ENCODE measurements at regions not wholly inside any gene's neighbourhood (a gene's known extent, or its start where the extent isn't known, plus 50 kb on each side); places are given as distances from the start of the nearest gene placed in this dataset.

DNA sequence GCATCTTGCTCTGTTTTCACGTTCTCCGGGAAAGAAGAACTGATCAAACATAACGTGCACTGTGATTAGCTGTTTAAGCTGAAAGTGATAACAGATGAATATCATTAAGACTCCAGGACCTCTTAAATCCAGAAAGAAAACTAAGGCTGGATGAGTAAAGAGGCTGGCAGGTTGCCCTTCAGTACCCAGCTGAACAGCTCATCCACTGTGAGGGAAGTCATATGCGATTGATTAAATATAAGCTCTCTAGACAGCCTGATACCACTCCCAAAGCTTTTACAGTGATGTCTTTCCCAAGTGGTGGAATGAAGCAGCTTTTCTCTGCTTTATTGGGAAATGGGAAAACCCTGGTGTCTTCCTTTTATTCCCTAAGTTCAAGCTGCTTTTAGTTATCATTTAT, 116.9 kb downstream of the EFNB2 start:
- no peaks in the 10 kb centered on the region for H3K27me3 ChIP-seq (replicated peaks; ENCODE audit: control insufficient read depth, insufficient read depth, low read length)
- DNase-seq (ENCODE audit: extremely low read depth, insufficient read length): no peak
- TF ChIP-seq, protein P1, sequence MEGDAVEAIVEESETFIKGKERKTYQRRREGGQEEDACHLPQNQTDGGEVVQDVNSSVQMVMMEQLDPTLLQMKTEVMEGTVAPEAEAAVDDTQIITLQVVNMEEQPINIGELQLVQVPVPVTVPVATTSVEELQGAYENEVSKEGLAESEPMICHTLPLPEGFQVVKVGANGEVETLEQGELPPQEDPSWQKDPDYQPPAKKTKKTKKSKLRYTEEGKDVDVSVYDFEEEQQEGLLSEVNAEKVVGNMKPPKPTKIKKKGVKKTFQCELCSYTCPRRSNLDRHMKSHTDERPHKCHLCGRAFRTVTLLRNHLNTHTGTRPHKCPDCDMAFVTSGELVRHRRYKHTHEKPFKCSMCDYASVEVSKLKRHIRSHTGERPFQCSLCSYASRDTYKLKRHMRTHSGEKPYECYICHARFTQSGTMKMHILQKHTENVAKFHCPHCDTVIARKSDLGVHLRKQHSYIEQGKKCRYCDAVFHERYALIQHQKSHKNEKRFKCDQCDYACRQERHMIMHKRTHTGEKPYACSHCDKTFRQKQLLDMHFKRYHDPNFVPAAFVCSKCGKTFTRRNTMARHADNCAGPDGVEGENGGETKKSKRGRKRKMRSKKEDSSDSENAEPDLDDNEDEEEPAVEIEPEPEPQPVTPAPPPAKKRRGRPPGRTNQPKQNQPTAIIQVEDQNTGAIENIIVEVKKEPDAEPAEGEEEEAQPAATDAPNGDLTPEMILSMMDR (IDR thresholded peaks at IDR 0.05; ENCODE audit: insufficient read depth, low read length, poor library complexity, severe bottlenecking): no peak
- H3K36me3 ChIP-seq (ENCODE audit: control insufficient read depth, insufficient read depth, low read length): no peaks in the 10 kb centered on the region
- no peak overlapping the region for H3K4me3 ChIP-seq (replicated peaks; ENCODE audit: low read depth, low read length)

DNA sequence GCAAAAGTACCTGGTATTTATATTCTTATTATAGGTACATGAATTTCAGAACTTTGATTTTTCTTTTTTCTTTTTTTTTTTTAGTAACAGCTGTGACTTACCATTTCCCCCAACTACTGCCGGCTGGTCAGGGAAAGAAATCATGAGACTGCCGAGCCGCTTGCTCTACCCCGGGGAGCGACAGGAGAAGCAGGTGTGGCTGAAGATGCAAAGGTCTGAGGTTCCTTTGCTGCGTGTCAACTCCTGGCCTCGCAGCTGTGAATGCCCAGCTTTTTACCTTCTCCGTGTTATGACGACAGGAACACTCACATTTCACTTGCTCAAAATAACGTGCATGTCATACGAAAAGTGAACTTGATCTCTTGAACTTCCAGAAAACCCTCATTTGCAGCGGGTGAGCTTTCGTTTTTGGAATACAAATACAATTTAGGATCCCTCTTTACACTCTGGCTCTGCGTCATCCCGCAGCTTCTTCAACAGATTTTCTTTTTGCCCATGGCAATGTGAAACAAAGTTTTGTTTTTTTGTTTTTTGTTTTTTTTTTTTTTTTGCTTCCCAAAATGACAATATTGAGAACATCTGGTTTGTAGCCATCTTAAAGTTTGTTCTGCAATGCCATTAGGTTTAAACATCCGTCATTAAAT, 117.9 kb downstream of the EFNB2 start:
- TF ChIP-seq, protein P1 (IDR thresholded peaks at IDR 0.05; ENCODE audit: insufficient read depth, low read length, poor library complexity, severe bottlenecking): no peak
- DNase-seq (ENCODE audit: extremely low read depth, insufficient read length): no peak
- Histone ChIP-seq H3K27me3 (replicated peaks; ENCODE audit: control insufficient read depth, insufficient read depth, low read length) (no peaks in the 10 kb centered on the region), H3K36me3 (ENCODE audit: control insufficient read depth, insufficient read depth, low read length) (no peaks in the 10 kb centered on the region), H3K4me3 (replicated peaks; ENCODE audit: low read depth, low read length) (no peak overlapping the region)

DNA sequence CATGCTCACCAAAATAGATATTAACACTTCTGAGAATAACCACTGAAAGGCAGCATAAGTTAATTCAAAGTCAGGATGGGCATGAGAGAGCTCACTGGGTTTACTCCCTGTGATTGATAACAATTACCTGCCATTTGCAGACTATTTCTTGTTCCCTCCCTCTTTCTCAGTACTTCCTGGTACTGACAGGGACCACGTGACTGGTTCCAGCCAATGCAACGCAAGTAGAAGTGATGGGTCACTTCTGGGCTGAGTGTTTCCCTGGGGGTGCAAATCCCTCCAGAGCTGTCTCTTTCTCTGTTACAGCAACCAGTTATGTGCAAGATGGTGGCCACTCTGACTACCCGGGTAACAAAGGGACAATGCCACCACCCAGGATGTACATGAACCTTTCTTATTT, 118.8 kb downstream of the EFNB2 start:
- no peak for DNase-seq (ENCODE audit: extremely low read depth, insufficient read length)

DNA sequence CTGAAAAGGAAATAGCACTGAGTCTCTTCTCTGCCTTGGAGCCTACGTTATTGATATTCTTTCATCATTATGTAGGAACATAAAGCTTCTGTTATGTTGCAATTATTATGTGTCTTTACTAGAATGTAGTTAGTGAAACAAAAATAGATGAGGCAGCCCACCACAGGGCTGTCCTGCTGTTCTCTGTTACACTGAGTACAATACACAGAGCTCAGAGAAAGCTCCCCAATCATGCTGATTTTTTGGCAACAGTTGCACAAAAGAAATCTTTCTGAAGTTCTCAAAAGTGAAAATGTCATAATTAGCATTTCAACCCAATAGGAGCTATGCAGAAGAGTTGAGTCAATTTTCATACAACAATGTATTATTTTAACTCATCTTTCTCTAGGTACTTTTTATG, 119.5 kb downstream of the EFNB2 start:
- no peaks in the 10 kb centered on the region for H3K27me3 ChIP-seq (replicated peaks; ENCODE audit: control insufficient read depth, insufficient read depth, low read length)
- DNase-seq (ENCODE audit: extremely low read depth, insufficient read length): no peak
- TF ChIP-seq, protein P1 (IDR thresholded peaks at IDR 0.05; ENCODE audit: insufficient read depth, low read length, poor library complexity, severe bottlenecking): no peak

More for the DNA sequence above, 118.8 kb downstream of the EFNB2 start:
- no peak overlapping the region for H3K4me3 ChIP-seq (replicated peaks; ENCODE audit: low read depth, low read length)
- H3K27me3 ChIP-seq (replicated peaks; ENCODE audit: control insufficient read depth, insufficient read depth, low read length): no peaks in the 10 kb centered on the region
- TF ChIP-seq, protein P1 (IDR thresholded peaks at IDR 0.05; ENCODE audit: insufficient read depth, low read length, poor library complexity, severe bottlenecking): no peak
- no peaks in the 10 kb centered on the region for H3K36me3 ChIP-seq (ENCODE audit: control insufficient read depth, insufficient read depth, low read length)

DNA sequence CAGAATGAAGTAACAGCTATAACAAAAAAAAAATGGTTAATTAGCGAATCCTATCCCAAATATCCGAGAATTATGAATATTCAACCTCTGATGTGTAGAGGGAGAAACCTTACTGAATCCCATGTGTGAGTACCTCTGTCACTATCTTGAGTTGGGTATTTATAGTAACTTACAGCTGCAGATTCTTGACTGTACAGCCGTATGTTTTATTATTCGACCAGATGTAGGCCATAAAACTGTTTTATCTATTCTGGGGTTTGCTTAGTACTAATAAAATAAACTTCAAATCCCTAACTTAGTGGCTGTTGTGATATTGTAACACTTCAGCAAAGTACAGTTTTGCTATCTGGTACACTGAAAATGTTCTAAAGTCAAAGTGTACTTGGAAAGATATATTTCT, 120.0 kb downstream of the EFNB2 start:
- no peaks in the 10 kb centered on the region for H3K27me3 ChIP-seq (replicated peaks; ENCODE audit: control insufficient read depth, insufficient read depth, low read length)
- H3K4me3 ChIP-seq (replicated peaks; ENCODE audit: low read depth, low read length): no peak overlapping the region
- TF ChIP-seq, protein P1 (IDR thresholded peaks at IDR 0.05; ENCODE audit: insufficient read depth, low read length, poor library complexity, severe bottlenecking): no peak

More for the DNA sequence above, 119.5 kb downstream of the EFNB2 start:
- no peaks in the 10 kb centered on the region for H3K36me3 ChIP-seq (ENCODE audit: control insufficient read depth, insufficient read depth, low read length)
- H3K4me3 ChIP-seq (replicated peaks; ENCODE audit: low read depth, low read length): no peak overlapping the region

DNA sequence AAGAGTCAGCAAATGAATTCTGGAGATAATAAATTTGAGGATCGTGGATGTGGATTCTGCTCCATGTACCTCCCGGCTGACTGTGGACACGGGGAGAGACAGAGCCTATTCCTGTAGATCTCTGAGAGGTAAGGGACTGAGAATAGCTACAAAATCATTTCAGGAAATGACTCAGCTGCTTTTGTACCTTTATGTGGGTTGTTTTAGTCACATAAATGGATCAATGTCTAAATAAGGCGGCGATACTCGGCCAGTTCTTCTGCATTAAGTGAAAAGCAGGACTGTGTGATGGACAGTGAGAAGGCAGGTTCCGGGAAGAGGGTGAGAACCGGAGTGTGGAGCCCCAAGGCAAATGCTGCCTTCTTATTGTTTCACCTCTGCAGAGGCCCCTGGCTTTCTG, 128.1 kb downstream of the EFNB2 start:
- H3K4me3 ChIP-seq (replicated peaks; ENCODE audit: low read depth, low read length): no peak overlapping the region
- TF ChIP-seq, protein P1 (IDR thresholded peaks at IDR 0.05; ENCODE audit: insufficient read depth, low read length, poor library complexity, severe bottlenecking): no peak
- no peaks in the 10 kb centered on the region for H3K36me3 ChIP-seq (ENCODE audit: control insufficient read depth, insufficient read depth, low read length)
- no peaks in the 10 kb centered on the region for H3K27me3 ChIP-seq (replicated peaks; ENCODE audit: control insufficient read depth, insufficient read depth, low read length)
- DNase-seq (ENCODE audit: extremely low read depth, insufficient read length): no peak

More for the DNA sequence above, 120.0 kb downstream of the EFNB2 start:
- no peaks in the 10 kb centered on the region for H3K36me3 ChIP-seq (ENCODE audit: control insufficient read depth, insufficient read depth, low read length)
- DNase-seq (ENCODE audit: extremely low read depth, insufficient read length): no peak
